Left kidney (tissue), 1 donor: ENCODE measurements at regions not wholly inside any gene's neighbourhood (a gene's known extent, or its start where the extent isn't known, plus 50 kb on each side); places are given as distances from the start of the nearest gene placed in this dataset.

Experiments used
- DNase-seq: peaks from one replicate; pipeline ENCODE4 v3.0.0-alpha.2; 2013

DNA sequence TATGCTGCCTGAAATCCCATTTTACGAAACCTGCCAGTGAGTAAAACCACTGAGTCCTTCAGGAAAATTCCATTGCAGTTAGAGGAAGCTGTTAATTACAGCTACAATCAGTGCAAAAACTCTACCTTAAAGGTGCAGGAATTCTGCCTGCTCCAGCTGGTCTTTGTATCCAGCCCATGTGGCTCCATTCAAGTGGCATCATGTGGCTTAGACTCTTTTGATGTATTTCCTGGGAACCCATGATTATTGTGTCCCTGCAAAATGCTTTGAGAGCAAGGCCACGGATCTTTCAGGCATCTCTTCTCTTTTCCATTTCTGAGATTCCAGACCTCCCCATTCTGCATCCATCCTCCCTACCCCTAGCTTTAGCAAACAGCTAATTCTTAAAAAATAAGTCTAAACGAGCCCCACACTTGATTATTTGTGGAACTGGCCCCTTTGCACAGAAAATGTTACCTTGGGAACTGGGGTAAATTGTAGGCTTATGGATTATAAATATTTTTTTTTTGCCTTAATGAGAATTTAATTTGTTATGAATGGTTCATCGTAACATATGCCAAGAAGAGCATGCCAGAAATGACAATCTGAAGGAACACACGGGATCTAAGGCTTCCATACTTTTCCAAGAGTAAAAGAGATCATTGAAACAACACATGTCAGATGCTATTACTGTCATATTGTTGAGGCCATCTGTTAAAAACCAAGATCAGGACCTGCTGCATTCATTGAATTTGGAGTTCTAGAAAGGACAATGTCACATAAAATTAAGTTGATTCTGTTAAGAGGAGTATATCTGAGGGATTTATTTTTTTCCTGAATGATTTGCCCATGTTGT lies 144.6 kb downstream of the TPH2 start:
- no peak for DNase-seq

DNA sequence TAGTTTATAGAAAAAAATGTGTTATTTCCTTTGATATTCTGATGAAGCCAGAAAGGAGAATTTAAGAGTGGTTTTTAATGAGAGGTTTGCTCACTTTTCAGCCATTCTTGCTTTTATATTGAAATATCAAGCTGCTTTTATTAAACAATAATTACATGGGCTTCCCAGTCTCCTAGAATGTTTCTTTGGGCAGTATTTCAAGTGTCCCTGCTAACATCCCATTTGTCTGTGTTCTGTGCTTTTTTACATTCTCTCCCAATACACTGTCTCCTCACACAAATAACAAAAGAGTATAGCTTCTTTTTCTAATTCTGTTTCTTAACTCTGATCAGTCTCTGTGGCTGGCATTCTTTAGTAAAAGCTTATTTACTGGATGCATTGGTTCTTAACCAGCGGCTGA lies 145.4 kb downstream of the TPH2 start:
- DNase-seq: no peak

DNA sequence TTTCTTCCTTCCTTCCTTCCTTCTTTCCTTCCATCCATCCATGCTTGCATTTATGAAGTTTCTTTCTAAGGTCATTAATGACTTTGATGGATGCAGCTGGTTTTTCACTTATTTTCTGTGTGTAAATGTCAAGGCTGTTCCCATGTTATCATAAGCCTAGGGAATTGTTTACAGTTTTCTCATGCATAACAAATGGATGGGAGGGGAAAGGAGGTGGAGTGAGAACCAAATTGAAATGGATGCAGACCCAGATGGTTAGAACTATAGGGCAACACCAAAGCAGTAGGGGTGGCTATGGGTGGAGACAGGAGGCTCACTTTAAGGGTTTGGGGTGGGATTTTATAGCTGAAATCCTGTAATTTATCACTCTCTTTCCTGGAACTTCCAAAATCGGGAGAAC lies 146.2 kb downstream of the TPH2 start:
- no peak for DNase-seq

DNA sequence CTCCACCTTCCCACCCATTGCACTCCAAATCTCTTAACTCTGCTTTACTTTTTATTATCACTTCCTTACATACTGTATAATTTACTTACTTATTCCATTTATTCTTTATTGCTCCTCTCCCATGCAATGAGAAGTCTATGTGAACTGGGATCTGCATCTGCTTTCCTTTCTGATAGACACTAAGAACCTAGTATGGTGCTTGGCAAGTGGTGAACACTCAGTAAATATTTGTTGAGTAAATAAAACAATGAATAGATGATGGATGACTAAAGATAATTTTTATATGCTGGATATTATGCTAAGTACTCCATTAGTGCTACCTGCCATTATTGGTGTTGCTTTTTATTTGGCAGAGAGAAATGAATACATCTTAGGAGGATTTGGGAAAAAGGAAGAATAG lies 151.0 kb downstream of the TPH2 start:
- DNase-seq: no peak

DNA sequence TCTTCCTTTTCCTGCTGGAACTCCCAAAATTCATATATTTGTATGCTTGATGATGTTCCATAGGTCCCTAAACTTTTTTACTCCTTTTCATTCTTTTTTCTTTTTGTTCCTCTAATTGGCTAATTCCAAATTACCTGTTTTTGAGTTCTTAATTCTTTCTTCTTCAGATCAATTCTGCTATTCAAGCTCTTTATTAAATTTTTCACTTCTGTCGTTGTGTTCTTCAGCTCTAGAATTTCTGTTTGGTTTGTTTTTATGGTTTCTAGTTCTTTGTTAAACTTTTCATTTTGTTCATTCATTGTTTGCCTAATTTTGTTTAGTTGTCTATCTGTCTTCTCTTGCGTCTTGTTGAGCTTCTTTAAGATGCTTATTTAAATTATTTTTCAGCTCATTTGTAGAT lies 154.8 kb downstream of the TPH2 start:
- DNase-seq: no peak

DNA sequence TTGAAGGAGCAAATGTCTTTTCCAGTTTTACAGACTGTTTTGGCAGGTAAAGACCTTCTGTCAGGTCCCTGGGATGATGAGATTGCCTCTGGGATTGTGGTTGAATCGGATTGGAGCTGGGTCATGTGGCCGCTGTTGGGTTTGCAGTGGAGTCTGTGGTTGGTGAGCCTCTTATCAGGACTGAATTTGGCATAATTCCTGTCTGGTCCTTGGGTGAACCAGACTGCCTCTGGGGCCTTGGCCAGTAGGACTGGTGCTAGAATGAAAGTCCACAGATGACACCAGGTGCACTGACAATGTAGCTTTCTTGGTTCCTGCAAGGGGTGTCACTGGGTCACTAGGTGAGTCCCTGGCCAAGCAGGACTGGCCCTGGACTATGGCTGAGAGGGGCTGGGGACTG lies 155.3 kb downstream of the TPH2 start:
- DNase-seq: no peak

DNA sequence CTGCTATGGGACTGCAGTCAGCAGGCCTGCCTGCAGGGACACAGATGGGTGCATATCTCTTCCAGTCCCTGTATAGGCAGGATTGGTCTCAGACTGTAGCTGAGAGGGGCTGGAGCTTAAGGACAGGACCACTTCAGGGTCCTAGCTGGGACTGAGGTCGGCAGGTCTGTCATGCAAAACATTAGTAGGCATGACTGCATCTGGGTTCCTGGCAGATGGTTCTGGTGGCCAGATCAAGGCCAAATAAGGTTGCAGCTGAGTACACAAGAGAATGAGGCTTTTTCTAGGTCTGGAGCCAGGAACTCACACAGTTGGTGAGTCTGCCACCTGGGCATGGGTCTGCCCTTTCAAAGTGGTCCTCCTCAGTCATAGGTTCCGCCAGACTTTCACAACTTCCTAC lies 155.8 kb downstream of the TPH2 start:
- no peak for DNase-seq

DNA sequence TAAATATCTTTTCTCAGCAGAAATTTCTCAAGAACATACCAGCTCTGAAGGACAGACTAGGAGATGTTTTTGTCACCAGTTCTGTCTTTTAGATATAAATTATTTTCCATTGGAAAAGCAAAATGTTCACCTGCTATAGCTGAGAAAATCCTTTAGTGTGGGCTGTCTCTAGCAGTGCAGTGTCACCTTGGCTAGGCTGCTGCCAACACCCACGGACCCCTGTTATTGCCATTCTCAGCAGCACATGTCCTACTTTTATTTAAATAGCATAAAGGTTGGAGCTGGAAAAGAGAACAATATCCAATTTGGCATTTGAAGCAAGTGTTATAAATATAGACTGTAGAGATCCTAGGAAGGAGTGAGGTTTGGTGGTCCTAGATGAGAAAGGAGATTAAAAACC lies 156.4 kb downstream of the TPH2 start:
- DNase-seq: no peak

DNA sequence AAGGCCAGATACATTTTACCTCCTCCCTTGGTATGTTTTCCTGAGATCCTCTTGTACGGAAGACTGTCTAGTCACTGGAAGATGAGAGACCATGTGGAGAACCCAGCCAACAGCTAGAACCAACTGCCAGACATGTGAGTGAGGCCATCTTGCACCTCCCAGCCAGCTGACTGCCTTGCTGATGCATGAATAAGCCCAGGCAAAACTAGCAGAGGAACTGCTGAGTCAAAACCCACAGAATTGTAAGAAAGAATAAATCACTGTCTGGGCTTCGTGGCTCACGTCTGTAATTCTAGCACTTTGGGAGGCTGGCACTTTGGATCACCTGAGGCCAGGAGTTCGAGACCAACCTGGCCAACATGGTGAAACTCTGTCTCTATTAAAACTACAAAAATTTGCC lies 160.0 kb downstream of the TPH2 start:
- no peak for DNase-seq

DNA sequence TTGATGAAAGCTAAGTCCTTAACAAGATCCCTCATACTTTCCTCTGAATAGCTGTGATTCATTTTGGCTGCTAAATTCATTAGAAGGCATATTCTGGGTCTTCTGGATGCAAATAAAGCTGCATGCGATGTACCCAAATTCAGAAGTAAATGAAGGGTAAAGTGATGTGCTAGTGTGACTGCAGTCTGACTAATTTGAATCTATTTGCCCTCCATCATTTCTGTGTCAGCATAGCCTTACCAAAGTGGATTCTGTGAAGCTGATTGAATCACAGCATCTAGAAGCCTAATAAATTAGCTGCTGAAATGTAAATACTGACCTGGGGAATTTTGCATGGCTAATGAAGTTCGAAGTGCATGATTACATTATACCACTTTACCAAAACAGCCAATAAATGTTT lies 162.2 kb downstream of the TPH2 start:
- DNase-seq: no peak

DNA sequence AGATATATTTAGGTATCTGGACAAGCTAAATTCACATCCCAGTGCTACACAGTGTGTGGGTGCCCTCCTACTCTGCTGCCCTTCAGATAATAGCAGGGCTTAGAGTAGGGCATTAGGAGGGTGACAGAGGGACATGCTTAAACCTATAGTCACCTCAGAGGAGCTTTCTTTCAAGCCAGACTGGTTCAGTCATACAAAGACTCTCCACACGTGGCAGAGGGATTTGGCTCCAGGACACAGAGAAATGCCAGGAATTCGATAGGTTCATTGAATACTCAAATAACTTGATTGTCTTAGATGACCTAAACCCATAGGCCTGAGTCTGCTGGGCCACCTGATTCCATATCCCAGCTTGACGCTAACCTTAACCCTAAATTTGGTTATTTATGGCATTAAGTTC lies 163.5 kb downstream of the TPH2 start:
- DNase-seq: no peak

DNA sequence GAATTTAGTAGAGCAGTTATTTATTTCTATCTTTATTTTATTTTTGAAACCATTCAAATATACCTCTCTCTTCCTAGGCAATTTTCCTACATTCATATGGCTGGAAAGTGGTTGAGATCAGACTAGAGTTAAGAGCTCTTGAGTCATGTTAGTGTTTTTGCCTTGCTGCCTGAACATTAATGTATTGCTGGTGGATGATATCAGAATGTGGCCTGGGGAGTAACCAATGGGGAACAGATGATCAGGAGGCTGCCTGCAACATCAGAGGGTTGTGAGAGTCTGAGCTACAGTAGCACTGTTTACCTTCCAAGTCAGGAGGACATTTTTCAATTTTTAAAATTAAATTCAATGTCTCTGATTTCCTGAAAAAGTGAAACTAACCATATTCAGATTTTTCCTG lies 166.3 kb upstream of the TRHDE start:
- DNase-seq: no peak

DNA sequence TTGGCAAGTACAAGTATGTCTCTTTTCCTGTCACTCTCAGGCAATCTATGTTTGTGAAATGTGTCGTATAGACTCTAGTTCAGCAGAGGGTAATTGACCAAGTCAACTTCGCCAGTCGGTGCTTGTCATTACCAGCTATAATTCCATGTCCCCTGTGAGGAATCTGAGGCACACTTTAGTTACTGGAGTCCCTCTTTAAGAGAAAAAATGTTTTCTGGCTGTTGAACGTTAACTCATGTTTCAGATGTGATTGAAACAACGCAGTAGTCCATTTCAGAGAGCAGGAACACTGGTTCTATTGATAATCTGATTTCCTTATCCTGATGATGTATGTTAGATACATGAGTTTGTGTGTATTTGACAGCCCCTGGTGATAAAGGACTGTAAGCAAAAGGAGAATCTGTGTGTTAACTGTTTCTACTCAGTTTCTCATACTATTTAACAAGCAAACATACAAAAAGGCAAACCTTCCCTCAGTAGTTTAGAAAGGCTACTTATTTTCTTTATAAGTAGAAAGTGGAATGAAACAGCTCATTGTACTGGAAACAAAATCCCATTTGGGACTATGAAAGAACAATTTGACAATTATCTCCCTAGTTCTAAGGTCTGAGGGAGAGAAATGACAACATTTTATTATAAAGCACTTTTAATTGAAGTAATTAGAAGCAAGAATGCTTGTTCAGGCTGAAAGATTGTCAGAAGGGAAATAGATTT lies 161.1 kb upstream of the TRHDE start:
- no peak for DNase-seq

DNA sequence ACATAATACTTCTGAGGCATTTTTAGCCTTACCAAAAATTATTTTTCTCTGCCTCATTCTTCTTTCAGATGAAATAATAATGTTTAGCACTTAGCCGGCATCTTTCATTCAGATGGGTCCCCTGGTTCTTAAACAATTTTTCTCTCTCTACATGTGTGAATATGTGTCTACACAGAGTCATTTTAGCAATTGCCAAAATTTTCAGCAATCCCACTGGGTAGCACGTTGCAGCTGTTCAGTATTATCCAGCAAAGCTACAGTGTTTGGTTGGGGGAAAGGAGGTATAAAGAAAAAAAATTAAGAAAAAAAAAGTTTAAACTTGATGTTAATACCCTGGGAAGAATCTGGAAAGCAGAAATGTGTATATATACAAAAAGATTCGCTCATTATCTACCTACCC lies 160.5 kb upstream of the TRHDE start:
- no peak for DNase-seq

DNA sequence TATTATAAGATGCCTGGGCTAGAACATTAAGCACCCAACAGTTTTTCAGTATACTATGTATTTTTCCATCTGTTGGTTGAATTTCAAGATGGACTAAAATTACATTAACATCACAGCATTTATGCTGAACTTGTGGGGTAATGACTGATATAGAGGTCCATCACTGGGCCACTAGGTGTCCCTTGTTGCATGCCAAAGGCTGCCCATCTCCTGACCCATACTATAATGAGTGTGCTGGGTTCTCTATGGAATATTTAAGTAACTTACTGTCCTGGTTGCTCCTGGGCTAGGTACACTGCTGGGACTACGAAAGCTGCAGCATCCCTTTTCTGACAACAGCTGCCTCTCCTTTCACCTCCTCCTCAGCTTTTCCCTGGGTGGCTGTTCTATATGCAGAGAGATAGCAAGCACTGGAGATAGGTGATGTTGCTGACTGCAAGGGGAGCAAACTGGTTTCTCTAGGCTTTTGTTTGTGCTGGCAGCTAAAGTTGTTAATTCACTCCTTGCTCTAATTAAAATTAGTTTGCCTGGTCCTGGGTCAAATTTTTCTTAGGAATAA lies 138.6 kb upstream of the TRHDE start:
- no peak for DNase-seq

DNA sequence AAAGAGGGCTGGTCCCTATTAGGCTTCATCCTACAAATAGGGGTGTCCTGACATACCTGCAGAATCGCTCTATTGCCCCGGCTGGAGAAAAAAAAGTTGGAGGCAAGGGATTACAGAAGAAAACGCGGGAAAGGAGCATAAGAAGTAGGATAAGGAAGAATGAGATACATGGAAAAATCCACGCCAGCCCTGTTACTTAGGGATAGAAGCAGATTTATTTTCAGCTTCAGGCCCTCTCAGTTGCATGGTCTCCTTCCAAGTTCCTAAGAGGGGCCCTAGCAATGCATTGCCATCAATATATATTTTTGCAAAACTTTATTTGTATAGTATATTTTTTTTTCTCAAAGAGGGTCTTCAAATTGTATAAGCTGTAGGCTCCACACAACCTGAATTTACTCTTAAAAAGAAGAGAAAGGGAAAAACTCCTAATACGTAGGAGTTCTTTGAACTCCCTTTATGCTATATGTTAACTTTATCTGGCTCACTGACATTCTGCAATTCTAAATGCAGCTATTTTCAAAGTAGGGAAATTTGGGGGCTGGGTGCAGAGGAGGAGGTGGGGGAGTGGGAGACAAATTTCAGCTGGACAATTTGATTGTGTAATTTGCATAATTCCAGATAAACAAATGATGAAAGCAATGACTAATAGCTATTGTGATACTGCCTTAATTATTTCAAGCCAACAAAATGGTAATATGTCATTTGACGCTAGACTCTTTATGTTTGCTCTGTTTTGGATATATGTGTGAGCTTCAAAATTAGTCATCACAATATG lies 137.7 kb upstream of the TRHDE start:
- no peak for DNase-seq

DNA sequence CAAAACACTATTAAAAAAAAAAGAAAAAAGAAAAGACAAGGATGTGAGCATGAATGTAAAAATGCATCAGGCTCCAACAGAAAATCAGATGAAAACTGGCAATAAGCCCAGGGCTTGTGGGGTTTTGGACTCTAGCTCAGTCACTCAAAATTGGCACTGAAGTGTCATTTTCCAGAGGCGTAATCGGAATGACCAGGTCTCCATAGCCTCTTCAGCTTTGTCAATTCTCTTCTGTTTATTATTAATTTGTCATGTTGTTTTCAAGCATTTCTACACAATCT lies 137.2 kb upstream of the TRHDE start:
- no peak for DNase-seq

DNA sequence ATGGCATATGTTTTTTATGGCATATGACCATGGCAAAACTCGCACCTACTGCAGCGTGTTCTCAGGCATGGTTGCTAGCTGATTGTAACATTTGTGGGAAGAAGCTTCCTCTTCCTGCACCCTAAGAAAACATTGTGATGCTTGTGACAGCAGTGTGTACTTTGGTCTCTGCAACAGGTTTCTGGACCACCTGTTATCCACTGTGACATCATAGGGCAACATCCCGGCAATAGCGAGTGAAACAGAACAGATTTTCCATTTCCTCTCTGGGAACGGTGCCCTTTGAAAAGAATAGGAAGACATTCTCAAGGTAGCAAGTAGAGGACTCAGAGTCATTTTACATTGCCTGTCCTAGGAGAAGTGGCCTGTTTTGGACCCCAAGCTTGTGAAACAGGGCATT lies 135.4 kb upstream of the TRHDE start:
- no peak for DNase-seq

DNA sequence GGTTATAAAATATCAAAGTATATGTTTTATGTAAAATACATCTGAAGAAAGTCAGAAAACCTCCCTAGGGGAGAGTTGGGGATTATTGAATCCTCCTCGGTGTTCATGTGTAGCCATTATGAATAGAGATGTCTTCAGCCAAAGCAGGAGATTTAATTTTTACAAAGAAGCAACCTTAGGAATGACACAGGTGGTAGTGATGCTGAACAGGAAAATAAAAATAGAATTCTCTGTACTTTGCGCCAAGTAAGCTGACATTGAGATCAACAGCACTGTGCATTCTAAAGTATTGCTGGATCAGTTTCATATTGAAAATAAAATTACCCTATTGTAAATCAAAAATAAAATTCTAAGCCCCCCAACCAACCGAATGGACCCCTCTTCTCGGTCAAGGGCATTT lies 132.8 kb upstream of the TRHDE start:
- no peak for DNase-seq

DNA sequence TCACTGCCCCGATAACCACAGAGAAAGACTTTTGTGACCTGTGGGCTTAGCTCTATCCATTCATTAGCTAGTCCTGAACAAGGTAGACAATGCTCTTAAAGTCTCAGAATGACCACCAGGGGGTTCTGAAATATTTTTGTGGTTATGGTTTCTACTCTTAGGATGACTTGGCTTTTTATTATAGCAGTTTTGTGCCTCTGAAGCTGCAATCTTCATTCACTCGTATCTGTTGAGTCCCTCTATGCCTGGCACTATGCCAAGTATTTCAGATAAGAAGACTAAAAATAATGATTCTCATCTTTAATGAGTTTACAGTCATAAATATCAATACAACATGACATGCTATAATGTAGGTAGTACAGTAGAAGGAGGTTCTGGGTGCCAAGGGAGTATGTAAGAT lies 130.8 kb upstream of the TRHDE start:
- DNase-seq: no peak

DNA sequence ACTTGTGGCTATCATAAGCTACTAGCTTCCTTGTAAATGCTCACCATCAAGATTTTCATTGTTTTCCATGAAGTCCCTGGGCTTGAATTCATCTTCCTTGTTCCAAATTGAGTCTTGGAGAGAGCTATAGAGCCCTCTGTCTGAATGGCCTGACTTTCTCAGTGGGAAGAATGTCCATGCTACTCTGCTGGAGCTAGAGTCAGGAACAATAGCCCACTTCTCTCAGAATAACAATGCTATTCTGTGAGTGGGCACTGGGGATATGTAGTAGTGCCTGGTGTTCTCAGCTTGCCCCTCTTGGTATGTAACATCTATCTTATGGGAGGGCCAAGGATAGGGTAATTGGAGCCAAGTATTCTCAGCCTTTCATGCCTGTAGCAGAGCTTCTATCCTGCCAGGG lies 127.6 kb upstream of the TRHDE start:
- DNase-seq: no peak

DNA sequence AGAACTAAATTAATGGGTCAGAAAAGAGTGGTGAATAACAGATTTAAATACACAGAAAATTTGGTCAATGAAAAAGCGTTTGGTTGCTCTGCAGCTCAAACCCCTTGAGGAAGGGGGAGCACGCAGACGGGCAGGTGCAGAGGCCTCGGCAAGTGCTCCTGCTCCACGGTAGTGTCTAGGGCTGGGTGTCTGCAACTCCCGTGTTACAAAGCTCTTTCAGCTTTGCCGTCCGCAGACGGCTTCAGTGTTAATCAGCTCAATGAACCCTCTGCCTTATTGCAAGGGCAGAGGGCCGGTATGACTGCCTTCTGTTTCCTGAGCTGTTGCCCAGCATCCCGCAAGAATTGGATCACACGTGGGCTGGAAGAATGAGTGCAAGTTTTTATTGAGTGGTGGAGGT lies 125.7 kb upstream of the TRHDE start:
- DNase-seq: no peak

DNA sequence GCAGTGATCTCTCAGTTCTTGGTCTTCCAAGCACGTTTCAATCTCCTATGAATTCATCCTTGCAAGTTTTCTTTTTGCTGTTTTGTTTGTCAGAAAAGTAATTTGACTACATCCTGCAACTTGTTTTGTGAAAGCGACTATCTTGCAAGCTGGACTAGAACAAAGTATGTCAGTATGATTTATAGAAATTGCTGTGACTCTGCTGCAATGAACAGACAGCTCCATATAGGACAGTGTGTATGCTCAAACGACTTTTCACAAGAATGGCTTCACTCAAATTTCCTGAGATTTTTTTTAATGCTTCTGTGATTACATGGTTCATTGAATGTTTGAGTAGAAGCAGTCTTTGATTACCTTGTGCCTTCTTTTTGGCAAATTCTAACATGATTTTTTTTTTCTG lies 123.5 kb upstream of the TRHDE start:
- no peak for DNase-seq
